ENCODE measurements at regions not wholly inside any gene's neighbourhood (a gene's known extent, or its start where the extent isn't known, plus 50 kb on each side); places are given as distances from the start of the nearest gene placed in this dataset.
"Not testable (repeated sequence)": the region's sequence is repeated elsewhere in the genome, so short reads cannot be mapped to it uniquely, and the experiment has no call there.

GRCh38 chr15:37427393-37427792 is 327.0 kb upstream of the MEIS2 start:
- DNase-seq: not testable (repeated sequence)

GRCh38 chr15:37446921-37447320 is 346.6 kb upstream of the MEIS2 start:
- no peak for DNase-seq

GRCh38 chr15:37452498-37452897 is 352.1 kb upstream of the MEIS2 start:
- DNase-seq: no peak

- DNase-seq: no peak
These were observed 380.1 kb upstream of the MEIS2 start for GRCh38 chr15:37480482-37480881.

GRCh38 chr15:37481126-37481525 is 380.8 kb upstream of the MEIS2 start:
- DNase-seq: no peak

- DNase-seq: no peak
These were observed 383.4 kb upstream of the MEIS2 start for GRCh38 chr15:37483779-37484178.

- no peak for DNase-seq
These were observed 384.7 kb upstream of the MEIS2 start for GRCh38 chr15:37485056-37485455.

GRCh38 chr15:37490707-37491106 is 390.4 kb upstream of the MEIS2 start:
- no peak for DNase-seq

- no peak for DNase-seq
These were observed 416.3 kb upstream of the MEIS2 start for GRCh38 chr15:37516621-37517020.

GRCh38 chr15:37517191-37517895 is 417.0 kb upstream of the MEIS2 start:
- no peak for DNase-seq

- no peak for DNase-seq
These were observed 416.0 kb upstream of the TMCO5A start for GRCh38 chr15:37518436-37518835.

- no peak for DNase-seq
These were observed 414.4 kb upstream of the TMCO5A start for GRCh38 chr15:37520026-37520425.

GRCh38 chr15:37520882-37521281 is 413.6 kb upstream of the TMCO5A start:
- DNase-seq: no peak

GRCh38 chr15:37524601-37525000 is 409.8 kb upstream of the TMCO5A start:
- DNase-seq: no peak

GRCh38 chr15:37528432-37528831 is 406.0 kb upstream of the TMCO5A start:
- DNase-seq: no peak

- no peak for DNase-seq
These were observed 397.4 kb upstream of the TMCO5A start for GRCh38 chr15:37536967-37537605.

GRCh38 chr15:37537802-37538201 is 396.6 kb upstream of the TMCO5A start:
- DNase-seq: no peak

GRCh38 chr15:37548116-37548515 is 386.3 kb upstream of the TMCO5A start:
- DNase-seq: no peak

GRCh38 chr15:37550360-37551024 is 383.9 kb upstream of the TMCO5A start:
- DNase-seq: no peak

GRCh38 chr15:37572401-37572800 is 362.0 kb upstream of the TMCO5A start:
- DNase-seq: no peak

GRCh38 chr15:37574985-37575384 is 359.5 kb upstream of the TMCO5A start:
- no peak for DNase-seq

- no peak for DNase-seq
These were observed 357.5 kb upstream of the TMCO5A start for GRCh38 chr15:37576952-37577351.

- no peak for DNase-seq
These were observed 352.4 kb upstream of the TMCO5A start for GRCh38 chr15:37581866-37582532.

- DNase-seq: no peak
These were observed 351.6 kb upstream of the TMCO5A start for GRCh38 chr15:37582852-37583251.
